Osteoblast (primary cell): ENCODE measurements at regions not wholly inside any gene's neighbourhood (a gene's known extent, or its start where the extent isn't known, plus 50 kb on each side); places are given as distances from the start of the nearest gene placed in this dataset.

Experiments used
- DNase-seq: peaks from one replicate; pipeline ENCODE4 v3.0.0; 2011; ENCODE audit warnings: low spot score, mixed read lengths; ENCODE audit not compliant: insufficient read length; ENCODE audit errors: missing footprints
- H2AFZ ChIP-seq: 2 replicates; pipeline ENCODE4 v1.6.0; 2011; ENCODE audit warnings: mild to moderate bottlenecking, low read length
- H3K27ac ChIP-seq: 2 replicates; pipeline ENCODE4 v1.5.1; 2011; ENCODE audit warnings: mild to moderate bottlenecking, low read depth, low read length, moderate library complexity
- H3K27me3 ChIP-seq: 2 replicates; pipeline ENCODE4 v1.6.0; 2012; ENCODE audit warnings: mild to moderate bottlenecking, control low read depth, inconsistent platforms, low read length, moderate library complexity; ENCODE audit not compliant: insufficient read depth
- H3K36me3 ChIP-seq: 2 replicates; pipeline ENCODE4 v1.5.1; 2011; ENCODE audit warnings: mild to moderate bottlenecking, low read length, control low read depth, moderate library complexity; ENCODE audit not compliant: insufficient read depth
- H3K4me1 ChIP-seq: 2 replicates; pipeline ENCODE4 v1.5.1; 2011; ENCODE audit warnings: mild to moderate bottlenecking, low read length, control low read depth, moderate library complexity; ENCODE audit not compliant: insufficient read depth
- H3K4me2 ChIP-seq: 2 replicates; pipeline ENCODE4 v1.6.0; 2011; ENCODE audit warnings: mild to moderate bottlenecking, low read length; ENCODE audit not compliant: insufficient read depth
- H3K4me3 ChIP-seq: fragments of 200-600 bp; sonication (generic); 3 replicates; pipeline ENCODE4 v1.5.1; 2012; ENCODE audit warnings: mild to moderate bottlenecking, low read length, inconsistent platforms; ENCODE audit not compliant: insufficient read depth
- H3K79me2 ChIP-seq: 2 replicates; pipeline ENCODE4 v1.6.0; 2012; ENCODE audit warnings: mild to moderate bottlenecking, low read length, control low read depth, inconsistent platforms; ENCODE audit not compliant: insufficient read depth
- H3K9me3 ChIP-seq: 2 replicates; pipeline ENCODE4 v1.5.1; 2011; ENCODE audit warnings: low read depth, low read length, control low read depth
- H4K20me1 ChIP-seq: 2 replicates; pipeline ENCODE4 v1.6.0; 2012; ENCODE audit warnings: mild to moderate bottlenecking, low read length, control low read depth; ENCODE audit not compliant: insufficient read depth
- CTCF ChIP-seq: IDR thresholded peaks from 2 replicates; pipeline ENCODE4 v1.5.1; 2011; ENCODE audit warnings: mild to moderate bottlenecking, low read depth, low read length, moderate library complexity; ENCODE audit errors: extremely low read depth

GRCh38 chr10:123299598-123299997 is 145.4 kb downstream of the BUB3 start:
- Histone ChIP-seq H2AFZ (no peak overlapping the region), H3K27ac (no peak overlapping the region), H3K4me1 (peaks cover 11% of the 10 kb centered on the region), H4K20me1 (no peaks in the 10 kb centered on the region), H3K36me3 (no peaks in the 10 kb centered on the region), H3K79me2 (no peaks in the 10 kb centered on the region), H3K4me3 (no peak overlapping the region), H3K9me3 (no peaks in the 10 kb centered on the region), H3K4me2 (no peak overlapping the region), H3K27me3 (no peaks in the 10 kb centered on the region)
- DNase-seq = no peak
- no peak for TF ChIP-seq CTCF

GRCh38 chr10:123301077-123301857 is 147.1 kb downstream of the BUB3 start:
- Histone ChIP-seq H3K9me3 (no peaks in the 10 kb centered on the region), H3K4me2 (peak overlapping the region; percentile 36)

GRCh38 chr10:123303581-123304337 is 149.6 kb downstream of the BUB3 start:
- H3K27ac ChIP-seq = no peak overlapping the region
- no peaks in the 10 kb centered on the region for H3K79me2 ChIP-seq
- TF ChIP-seq CTCF = no peak
- H3K9me3 ChIP-seq = no peaks in the 10 kb centered on the region
- H3K36me3 ChIP-seq = no peaks in the 10 kb centered on the region
- no peaks in the 10 kb centered on the region for H3K27me3 ChIP-seq
- no peak overlapping the region for H3K4me3 ChIP-seq
- no peak for DNase-seq
- H4K20me1 ChIP-seq = no peaks in the 10 kb centered on the region
- no peak overlapping the region for H3K4me2 ChIP-seq
- H3K4me1 ChIP-seq = peaks cover 12% of the 10 kb centered on the region
- H2AFZ ChIP-seq = no peak overlapping the region

More at GRCh38 chr10:123301077-123301857, 147.1 kb downstream of the BUB3 start:
- Histone ChIP-seq H4K20me1 (no peaks in the 10 kb centered on the region), H2AFZ (peak overlapping the region; percentile 68), H3K4me1 (peaks cover 11% of the 10 kb centered on the region), H3K27me3 (no peaks in the 10 kb centered on the region), H3K27ac (peak overlapping the region; percentile 56), H3K36me3 (no peaks in the 10 kb centered on the region), H3K79me2 (no peaks in the 10 kb centered on the region), H3K4me3 (no peak overlapping the region)
- peak; percentile 92 for DNase-seq
- peak; percentile 21 for TF ChIP-seq CTCF

GRCh38 chr10:123305671-123306070 is 151.5 kb downstream of the BUB3 start:
- Histone ChIP-seq H3K9me3 (no peaks in the 10 kb centered on the region), H3K27me3 (no peaks in the 10 kb centered on the region), H4K20me1 (no peaks in the 10 kb centered on the region), H3K27ac (no peak overlapping the region), H3K4me1 (peaks cover 27% of the 10 kb centered on the region), H3K4me2 (no peak overlapping the region), H3K79me2 (no peaks in the 10 kb centered on the region), H3K36me3 (no peaks in the 10 kb centered on the region), H2AFZ (no peak overlapping the region), H3K4me3 (no peak overlapping the region)
- no peak for DNase-seq
- TF ChIP-seq CTCF = no peak
